Upper lobe of left lung (tissue), 4 donors: ENCODE measurements at regions not wholly inside any gene's neighbourhood (a gene's known extent, or its start where the extent isn't known, plus 50 kb on each side); places are given as distances from the start of the nearest gene placed in this dataset.

Experiments
- POLR2A ChIP-seq, 4 donors: fragments of 450-650 bp; IDR thresholded peaks; one replicate each; pipeline ENCODE4 v1.5.1; 2016 to 2017; ENCODE audit warnings: antibody characterized with exemption in 4 of 4, mild to moderate bottlenecking in 2 of 4
- POLR2AphosphoS5 ChIP-seq, 2 donors: sonication (generic); formaldehyde crosslinking; IDR thresholded peaks; one replicate each; pipeline ENCODE4 v1.5.1; 2017; ENCODE audit warnings: antibody characterized with exemption in 2 of 2
- TF ChIP-seq, protein P1 (sequence below), 6 experiments: fragments of 450-650 bp in 4 of 6; fragments of 200-600 bp in 2 of 6; sonication (generic) in 2 of 6; IDR thresholded peaks; one replicate each; pipeline ENCODE4 v1.5.1; 2016 to 2019; ENCODE audit warnings: antibody characterized with exemption in 6 of 6

DNA sequence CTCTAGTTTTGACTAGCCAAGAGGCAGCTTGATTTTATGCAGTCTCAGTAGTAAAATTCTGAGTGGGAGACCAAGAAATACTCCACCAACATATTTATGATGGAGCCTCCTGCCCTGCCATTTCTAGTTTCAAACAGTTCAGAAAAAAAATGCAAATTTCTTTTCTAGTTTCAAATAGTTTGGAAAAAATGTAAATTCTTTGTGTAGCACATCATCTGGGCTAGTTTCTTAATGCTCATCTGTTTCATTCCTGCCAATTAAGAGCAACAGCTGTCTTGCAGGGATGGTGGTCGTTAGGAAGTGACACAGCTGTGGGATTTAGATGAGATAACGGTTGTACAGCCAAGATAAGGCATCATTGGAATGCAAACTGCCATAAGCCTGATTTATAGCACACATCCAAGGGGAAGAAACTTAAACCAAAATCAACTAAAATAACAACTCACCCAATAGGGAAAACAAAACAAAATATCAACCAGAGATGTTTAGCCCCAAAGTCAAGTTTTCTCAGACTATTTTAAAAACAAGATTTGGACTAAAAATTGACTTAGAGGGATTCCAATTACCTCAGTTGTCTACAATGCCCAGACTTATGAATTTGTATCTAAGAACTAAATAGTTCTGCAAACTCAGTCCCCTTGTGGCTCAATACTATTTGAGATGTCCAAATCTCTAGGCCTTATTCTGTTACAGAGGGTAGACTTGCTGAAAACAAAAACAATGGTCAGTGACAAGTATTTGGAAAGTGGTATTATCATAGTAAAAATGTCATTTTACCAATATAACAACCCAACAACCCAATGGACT is 291.3 kb upstream of the ATP2B1 start:
- TF ChIP-seq, protein P1, sequence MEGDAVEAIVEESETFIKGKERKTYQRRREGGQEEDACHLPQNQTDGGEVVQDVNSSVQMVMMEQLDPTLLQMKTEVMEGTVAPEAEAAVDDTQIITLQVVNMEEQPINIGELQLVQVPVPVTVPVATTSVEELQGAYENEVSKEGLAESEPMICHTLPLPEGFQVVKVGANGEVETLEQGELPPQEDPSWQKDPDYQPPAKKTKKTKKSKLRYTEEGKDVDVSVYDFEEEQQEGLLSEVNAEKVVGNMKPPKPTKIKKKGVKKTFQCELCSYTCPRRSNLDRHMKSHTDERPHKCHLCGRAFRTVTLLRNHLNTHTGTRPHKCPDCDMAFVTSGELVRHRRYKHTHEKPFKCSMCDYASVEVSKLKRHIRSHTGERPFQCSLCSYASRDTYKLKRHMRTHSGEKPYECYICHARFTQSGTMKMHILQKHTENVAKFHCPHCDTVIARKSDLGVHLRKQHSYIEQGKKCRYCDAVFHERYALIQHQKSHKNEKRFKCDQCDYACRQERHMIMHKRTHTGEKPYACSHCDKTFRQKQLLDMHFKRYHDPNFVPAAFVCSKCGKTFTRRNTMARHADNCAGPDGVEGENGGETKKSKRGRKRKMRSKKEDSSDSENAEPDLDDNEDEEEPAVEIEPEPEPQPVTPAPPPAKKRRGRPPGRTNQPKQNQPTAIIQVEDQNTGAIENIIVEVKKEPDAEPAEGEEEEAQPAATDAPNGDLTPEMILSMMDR (IDR thresholded peaks at IDR 0.05): no peak
- TF ChIP-seq POLR2AphosphoS5 (IDR thresholded peaks at IDR 0.05) (no peak), POLR2A (IDR thresholded peaks at IDR 0.05) (no peak)
